Osteoblast (primary cell): ENCODE measurements at regions not wholly inside any gene's neighbourhood (a gene's known extent, or its start where the extent isn't known, plus 50 kb on each side); places are given as distances from the start of the nearest gene placed in this dataset.
"Not testable (repeated sequence)": the region's sequence is repeated elsewhere in the genome, so short reads cannot be mapped to it uniquely, and the experiment has no call there.

ENCODE experiments used
- DNase-seq: peaks from one replicate; pipeline ENCODE4 v3.0.0; 2011; ENCODE audit warnings: low spot score, mixed read lengths; ENCODE audit not compliant: insufficient read length; ENCODE audit errors: missing footprints
- H2AFZ ChIP-seq: 2 replicates; pipeline ENCODE4 v1.6.0; 2011; ENCODE audit warnings: mild to moderate bottlenecking, low read length
- H3K27ac ChIP-seq: 2 replicates; pipeline ENCODE4 v1.5.1; 2011; ENCODE audit warnings: mild to moderate bottlenecking, low read depth, low read length, moderate library complexity
- H3K27me3 ChIP-seq: 2 replicates; pipeline ENCODE4 v1.6.0; 2012; ENCODE audit warnings: mild to moderate bottlenecking, control low read depth, inconsistent platforms, low read length, moderate library complexity; ENCODE audit not compliant: insufficient read depth
- H3K36me3 ChIP-seq: 2 replicates; pipeline ENCODE4 v1.5.1; 2011; ENCODE audit warnings: mild to moderate bottlenecking, low read length, control low read depth, moderate library complexity; ENCODE audit not compliant: insufficient read depth
- H3K4me1 ChIP-seq: 2 replicates; pipeline ENCODE4 v1.5.1; 2011; ENCODE audit warnings: mild to moderate bottlenecking, low read length, control low read depth, moderate library complexity; ENCODE audit not compliant: insufficient read depth
- H3K4me2 ChIP-seq: 2 replicates; pipeline ENCODE4 v1.6.0; 2011; ENCODE audit warnings: mild to moderate bottlenecking, low read length; ENCODE audit not compliant: insufficient read depth
- H3K4me3 ChIP-seq: fragments of 200-600 bp; sonication (generic); 3 replicates; pipeline ENCODE4 v1.5.1; 2012; ENCODE audit warnings: mild to moderate bottlenecking, low read length, inconsistent platforms; ENCODE audit not compliant: insufficient read depth
- H3K79me2 ChIP-seq: 2 replicates; pipeline ENCODE4 v1.6.0; 2012; ENCODE audit warnings: mild to moderate bottlenecking, low read length, control low read depth, inconsistent platforms; ENCODE audit not compliant: insufficient read depth
- H3K9me3 ChIP-seq: 2 replicates; pipeline ENCODE4 v1.5.1; 2011; ENCODE audit warnings: low read depth, low read length, control low read depth
- H4K20me1 ChIP-seq: 2 replicates; pipeline ENCODE4 v1.6.0; 2012; ENCODE audit warnings: mild to moderate bottlenecking, low read length, control low read depth; ENCODE audit not compliant: insufficient read depth
- CTCF ChIP-seq: IDR thresholded peaks from 2 replicates; pipeline ENCODE4 v1.5.1; 2011; ENCODE audit warnings: mild to moderate bottlenecking, low read depth, low read length, moderate library complexity; ENCODE audit errors: extremely low read depth

GRCh38 chr3:11709782-11710181 lies 66.1 kb upstream of the VGLL4 start:
- Histone ChIP-seq H3K36me3 (no peaks in the 10 kb centered on the region), H2AFZ (no peak overlapping the region), H3K9me3 (no peaks in the 10 kb centered on the region), H3K27me3 (no peaks in the 10 kb centered on the region), H3K4me3 (no peak overlapping the region), H3K4me1 (no peaks in the 10 kb centered on the region), H3K27ac (no peak overlapping the region), H4K20me1 (peaks cover 30% of the 10 kb centered on the region), H3K4me2 (no peak overlapping the region), H3K79me2 (peaks cover 76% of the 10 kb centered on the region)
- no peak for DNase-seq
- TF ChIP-seq CTCF: no peak

- not testable (repeated sequence) for H3K4me2 ChIP-seq, H3K27me3 ChIP-seq, H3K4me1 ChIP-seq, DNase-seq, H3K4me3 ChIP-seq, H2AFZ ChIP-seq, H3K9me3 ChIP-seq, H3K36me3 ChIP-seq, H3K27ac ChIP-seq
- peaks cover 56% of the 10 kb centered on the region for H3K79me2 ChIP-seq
- H4K20me1 ChIP-seq: peaks cover 17% of the 10 kb centered on the region
Observed at GRCh38 chr3:11707084-11707483, 63.4 kb upstream of the VGLL4 start.

GRCh38 chr3:11706604-11707003 lies 62.9 kb upstream of the VGLL4 start:
- H3K9me3 ChIP-seq: no peaks in the 10 kb centered on the region
- H3K4me1 ChIP-seq: no peaks in the 10 kb centered on the region
- no peaks in the 10 kb centered on the region for H3K36me3 ChIP-seq
- peaks cover 52% of the 10 kb centered on the region for H3K79me2 ChIP-seq
- H3K4me3 ChIP-seq: no peak overlapping the region
- DNase-seq: no peak
- no peak overlapping the region for H3K4me2 ChIP-seq
- no peak overlapping the region for H3K27ac ChIP-seq
- no peaks in the 10 kb centered on the region for H3K27me3 ChIP-seq
- no peak overlapping the region for H2AFZ ChIP-seq
- peaks cover 17% of the 10 kb centered on the region for H4K20me1 ChIP-seq
- TF ChIP-seq CTCF: no peak

- DNase-seq: no peak
- Histone ChIP-seq H3K4me3 (no peak overlapping the region), H4K20me1 (peaks cover 17% of the 10 kb centered on the region)
Observed at GRCh38 chr3:11705049-11705448, 61.3 kb upstream of the VGLL4 start.

More at GRCh38 chr3:11705049-11705448, 61.3 kb upstream of the VGLL4 start:
- no peak overlapping the region for H2AFZ ChIP-seq
- peaks cover 40% of the 10 kb centered on the region for H3K79me2 ChIP-seq
- TF ChIP-seq CTCF: no peak
- no peak overlapping the region for H3K4me2 ChIP-seq
- H3K4me1 ChIP-seq: no peaks in the 10 kb centered on the region
- no peaks in the 10 kb centered on the region for H3K36me3 ChIP-seq
- no peaks in the 10 kb centered on the region for H3K9me3 ChIP-seq
- H3K27me3 ChIP-seq: no peaks in the 10 kb centered on the region
- H3K27ac ChIP-seq: no peak overlapping the region
